RWPE2 (cell line): ENCODE measurements at regions not wholly inside any gene's neighbourhood (a gene's known extent, or its start where the extent isn't known, plus 50 kb on each side); places are given as distances from the start of the nearest gene placed in this dataset.
"Not testable (repeated sequence)": the region's sequence is repeated elsewhere in the genome, so short reads cannot be mapped to it uniquely, and the experiment has no call there.

Experiments
- ATAC-seq: fragments of 200-7000 bp; cut with Tn5 transposase; 3 replicates; pipeline ENCODE4 v1.9.1; 2021; ENCODE audit warnings: low read depth
- DNase-seq: peaks from one replicate; pipeline ENCODE4 v3.0.0-alpha.2; 2020; ENCODE audit warnings: low spot score
- H3K27ac ChIP-seq: fragments of 450-650 bp; 2 replicates; pipeline ENCODE4 v1.5.1; 2017; ENCODE audit warnings: mild to moderate bottlenecking; ENCODE audit not compliant: poor library complexity, severe bottlenecking
- H3K27me3 ChIP-seq: fragments of 250-450 bp; sonication (Bioruptor Pico); 2 replicates; pipeline ENCODE4 v1.5.1; 2021; ENCODE audit warnings: mild to moderate bottlenecking, moderate library complexity; ENCODE audit not compliant: insufficient read depth, poor library complexity, severe bottlenecking
- H3K36me3 ChIP-seq: fragments of 250-450 bp; sonication (Bioruptor Pico); 2 replicates; pipeline ENCODE4 v1.5.1; 2020; ENCODE audit warnings: low read depth, mild to moderate bottlenecking, moderate library complexity
- H3K4me1 ChIP-seq: fragments of 250-450 bp; sonication (Bioruptor Pico); 2 replicates; pipeline ENCODE4 v1.5.1; 2021; ENCODE audit warnings: mild to moderate bottlenecking, moderate library complexity; ENCODE audit not compliant: insufficient read depth, poor library complexity, severe bottlenecking
- H3K4me3 ChIP-seq: fragments of 250-450 bp; sonication (Bioruptor Pico); 2 replicates; pipeline ENCODE4 v1.5.1; 2021; ENCODE audit warnings: mild to moderate bottlenecking, moderate library complexity; ENCODE audit not compliant: severe bottlenecking
- H3K9me3 ChIP-seq: fragments of 250-450 bp; sonication (Bioruptor Pico); 2 replicates; pipeline ENCODE4 v1.5.1; 2021; ENCODE audit warnings: mild to moderate bottlenecking, moderate library complexity; ENCODE audit not compliant: severe bottlenecking
- CTCF ChIP-seq: fragments of 450-650 bp; IDR thresholded peaks from one replicate; pipeline ENCODE4 v1.5.1; 2017; ENCODE audit warnings: mild to moderate bottlenecking, moderate library complexity; ENCODE audit not compliant: poor library complexity, severe bottlenecking

DNA sequence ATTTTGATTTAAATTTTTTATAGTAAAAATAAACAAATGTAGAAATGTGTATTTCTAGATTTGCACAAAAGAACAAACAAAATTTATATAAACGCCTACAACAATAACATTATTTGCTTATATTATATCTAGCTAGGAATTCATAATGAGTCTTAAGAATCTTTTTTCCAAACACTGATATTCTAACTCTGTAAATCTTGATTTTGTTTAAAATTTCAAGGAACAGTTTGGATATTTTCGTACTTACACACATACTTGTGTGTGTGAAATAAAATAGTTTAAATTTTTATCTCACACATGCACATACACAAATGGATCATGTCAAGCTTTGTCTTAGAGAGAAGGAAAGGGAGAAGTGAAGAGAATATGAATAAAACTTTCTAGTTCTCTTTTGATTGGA, 868.1 kb downstream of the LTN1 start:
- no peak for DNase-seq

DNA sequence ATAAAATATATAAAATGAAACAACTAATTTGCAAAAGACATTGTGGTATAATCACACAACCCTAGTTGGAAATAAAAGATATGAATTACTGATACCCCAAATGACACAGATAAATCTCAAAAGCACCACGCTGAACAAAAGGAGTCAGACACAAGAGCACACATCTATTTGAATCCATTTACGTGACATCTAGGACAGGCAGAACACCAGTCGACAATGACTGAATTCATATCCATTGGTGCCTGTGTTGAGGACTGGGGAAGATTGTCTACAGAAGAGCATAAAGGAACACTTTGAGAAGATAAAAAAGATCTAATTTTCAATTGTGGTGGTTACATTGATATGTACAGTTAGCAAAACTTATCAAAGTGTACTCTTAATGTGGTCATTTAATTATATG, 874.1 kb downstream of the LTN1 start:
- Histone ChIP-seq H3K4me3 (no peak overlapping the region), H3K27ac (no peak overlapping the region), H3K36me3 (no peaks in the 10 kb centered on the region), H3K9me3 (no peaks in the 10 kb centered on the region), H3K4me1 (no peaks in the 10 kb centered on the region), H3K27me3 (no peaks in the 10 kb centered on the region)
- DNase-seq: no peak
- no peak for TF ChIP-seq CTCF
- no peak for ATAC-seq

More for the DNA sequence above, 868.1 kb downstream of the LTN1 start:
- Histone ChIP-seq H3K27me3 (no peaks in the 10 kb centered on the region), H3K9me3 (no peaks in the 10 kb centered on the region), H3K4me3 (no peak overlapping the region), H3K27ac (no peak overlapping the region), H3K36me3 (no peaks in the 10 kb centered on the region), H3K4me1 (no peaks in the 10 kb centered on the region)
- no peak for ATAC-seq
- TF ChIP-seq CTCF: no peak

DNA sequence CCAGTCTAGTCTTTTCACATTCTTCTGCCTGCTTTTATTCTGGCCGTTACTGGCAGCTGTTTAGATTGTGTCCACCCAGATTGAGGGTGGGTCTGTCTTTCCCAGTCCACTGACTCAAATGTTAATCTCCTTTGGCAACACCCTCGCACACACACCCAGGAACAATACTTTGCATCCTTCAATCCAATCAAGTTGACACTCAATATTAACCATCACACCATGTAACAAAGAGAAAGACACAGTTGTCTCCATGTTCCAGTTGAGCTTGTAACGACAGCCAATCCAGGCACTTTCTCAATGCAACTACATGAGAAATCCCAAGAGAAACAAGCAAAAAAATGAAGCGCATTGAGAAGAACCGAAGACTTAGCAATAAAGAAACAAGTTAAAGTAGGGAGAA, 877.7 kb downstream of the LTN1 start:
- not testable (repeated sequence) for H3K9me3 ChIP-seq

GRCh38 chr21:28113718-28114117, 879.0 kb downstream of the LTN1 start:
- no peak overlapping the region for H3K27ac ChIP-seq
- TF ChIP-seq CTCF: no peak
- DNase-seq (no peak), ATAC-seq (no peak)
- no peaks in the 10 kb centered on the region for H3K9me3 ChIP-seq
- H3K36me3 ChIP-seq: no peaks in the 10 kb centered on the region
- no peaks in the 10 kb centered on the region for H3K4me1 ChIP-seq
- H3K4me3 ChIP-seq: no peak overlapping the region
- H3K27me3 ChIP-seq: no peaks in the 10 kb centered on the region

More for the DNA sequence above, 877.7 kb downstream of the LTN1 start:
- not testable (repeated sequence) for ATAC-seq, H3K4me1 ChIP-seq, H3K4me3 ChIP-seq, H3K36me3 ChIP-seq, DNase-seq, H3K27ac ChIP-seq, H3K27me3 ChIP-seq

- DNase-seq (no peak), ATAC-seq (no peak)
- no peak overlapping the region for H3K27ac ChIP-seq
- H3K9me3 ChIP-seq: no peaks in the 10 kb centered on the region
- H3K4me3 ChIP-seq: no peak overlapping the region
- H3K36me3 ChIP-seq: no peaks in the 10 kb centered on the region
- no peaks in the 10 kb centered on the region for H3K4me1 ChIP-seq
- no peak for TF ChIP-seq CTCF
- H3K27me3 ChIP-seq: no peaks in the 10 kb centered on the region
Measured at GRCh38 chr21:28112511-28112910, 880.2 kb downstream of the LTN1 start.
